Neural cell (in vitro differentiated cells): ENCODE measurements at regions not wholly inside any gene's neighbourhood (a gene's known extent, or its start where the extent isn't known, plus 50 kb on each side); places are given as distances from the start of the nearest gene placed in this dataset.
A peak's percentile ranks its signal among the peaks of the same experiment; 100 is the strongest.

Experiments
- H2AFZ ChIP-seq: fragments of 200-600, 300-800 bp; sonication (generic), shearing (Covaris generic); 2 replicates; pipeline ENCODE4 v1.6.0; 2014; ENCODE audit warnings: low read depth, mild to moderate bottlenecking, antibody characterized with exemption, low read length, moderate library complexity
- H3F3A ChIP-seq: fragments of 200-600 bp; shearing (Covaris generic); 2 replicates; pipeline ENCODE4 v1.6.1; 2016; ENCODE audit warnings: mild to moderate bottlenecking, moderate library complexity, mixed read lengths, antibody characterized with exemption, low read length; ENCODE audit not compliant: insufficient read depth, poor library complexity, severe bottlenecking
- H3K27ac ChIP-seq: fragments of 200-600, 300-800 bp; sonication (generic), shearing (Covaris generic); 2 replicates; pipeline ENCODE4 v1.5.1; 2014; ENCODE audit warnings: mild to moderate bottlenecking, low read length, moderate library complexity
- H3K27me3 ChIP-seq: fragments of 300-800, 200-600 bp; sonication (generic), shearing (Covaris generic); 2 replicates; pipeline ENCODE4 v1.6.0; 2014; ENCODE audit warnings: mild to moderate bottlenecking, low read depth, low read length, moderate library complexity; ENCODE audit not compliant: insufficient read depth
- H3K36me3 ChIP-seq: fragments of 300-800, 200-600 bp; sonication (generic), shearing (Covaris generic); 2 replicates; pipeline ENCODE4 v1.5.1; 2014; ENCODE audit warnings: mild to moderate bottlenecking, antibody characterized with exemption, low read length, moderate library complexity; ENCODE audit not compliant: insufficient read depth
- H3K4me2 ChIP-seq: fragments of 300-800, 200-600 bp; sonication (generic), shearing (Covaris generic); 2 replicates; pipeline ENCODE4 v1.6.0; 2014; ENCODE audit warnings: mild to moderate bottlenecking, low read length
- H3K4me3 ChIP-seq: fragments of 300-800, 200-600 bp; sonication (generic), shearing (Covaris generic); 2 replicates; pipeline ENCODE4 v1.5.1; 2014; ENCODE audit warnings: mild to moderate bottlenecking, low read length, moderate library complexity
- H3K79me2 ChIP-seq: fragments of 200-600 bp; shearing (Covaris generic); replicated peaks from 2 replicates; pipeline ENCODE4 v1.6.0; 2014; ENCODE audit warnings: mild to moderate bottlenecking, low read length, moderate library complexity; ENCODE audit not compliant: insufficient read depth
- H3K9ac ChIP-seq: fragments of 300-800, 200-600 bp; sonication (generic), shearing (Covaris generic); 2 replicates; pipeline ENCODE4 v1.6.1; 2016; ENCODE audit warnings: mild to moderate bottlenecking, low read length, mixed read lengths
- H3K9me2 ChIP-seq: fragments of 200-600 bp; shearing (Covaris generic); 2 replicates; pipeline ENCODE4 v1.6.1; 2016; ENCODE audit warnings: mild to moderate bottlenecking, low read length, mixed read lengths; ENCODE audit not compliant: insufficient read depth
- H3K9me3 ChIP-seq: fragments of 200-600, 300-800 bp; sonication (generic), shearing (Covaris generic); 2 replicates; pipeline ENCODE4 v1.6.1; 2016; ENCODE audit warnings: mild to moderate bottlenecking, mixed run types, low read length, moderate library complexity, mixed read lengths
- H4K20me1 ChIP-seq: fragments of 200-600 bp; shearing (Covaris generic); 2 replicates; pipeline ENCODE4 v1.6.1; 2016; ENCODE audit warnings: mild to moderate bottlenecking, mixed run types; ENCODE audit not compliant: insufficient read depth
- CTCF ChIP-seq: fragments of 450-650 bp; IDR thresholded peaks from 2 replicates; pipeline ENCODE4 v1.5.1; 2014; ENCODE audit warnings: antibody characterized with exemption, mild to moderate bottlenecking, moderate library complexity; ENCODE audit not compliant: poor library complexity, severe bottlenecking
- EP300 ChIP-seq: fragments of 450-650 bp; conservative IDR thresholded peaks from 2 replicates; pipeline ENCODE4 v1.6.1; 2014; ENCODE audit warnings: antibody characterized with exemption, mild to moderate bottlenecking, moderate library complexity; ENCODE audit not compliant: poor library complexity, severe bottlenecking
- EZH2 ChIP-seq: fragments of 200-600, 300-800 bp; shearing (Covaris generic), sonication (generic); IDR thresholded peaks from 2 replicates; pipeline ENCODE4 v1.6.1; 2014; ENCODE audit warnings: antibody characterized with exemption, low read length, borderline replicate concordance, mild to moderate bottlenecking; ENCODE audit not compliant: insufficient read depth, poor library complexity, severe bottlenecking
- MXI1 ChIP-seq: fragments of 450-650 bp; conservative IDR thresholded peaks from 2 replicates; pipeline ENCODE4 v1.6.1; 2014; ENCODE audit warnings: antibody characterized with exemption, mild to moderate bottlenecking; ENCODE audit not compliant: poor library complexity, severe bottlenecking
- POLR2AphosphoS5 ChIP-seq: IDR thresholded peaks from 2 replicates; pipeline ENCODE4 v1.6.1; 2012
- RAD21 ChIP-seq: fragments of 450-650 bp; conservative IDR thresholded peaks from 2 replicates; pipeline ENCODE4 v1.6.1; 2014; ENCODE audit warnings: antibody characterized with exemption, mild to moderate bottlenecking, moderate library complexity
- SMC3 ChIP-seq: fragments of 450-650 bp; conservative IDR thresholded peaks from 2 replicates; pipeline ENCODE4 v1.6.1; 2014; ENCODE audit warnings: antibody characterized with exemption, mild to moderate bottlenecking, moderate library complexity; ENCODE audit not compliant: poor library complexity
- TAF1 ChIP-seq: IDR thresholded peaks from 2 replicates; pipeline ENCODE4 v1.6.1; 2012; ENCODE audit warnings: low read depth
- TF ChIP-seq, protein P1 (sequence below): IDR thresholded peaks from 2 replicates; pipeline ENCODE4 v1.6.1; 2012; ENCODE audit warnings: borderline replicate concordance

DNA sequence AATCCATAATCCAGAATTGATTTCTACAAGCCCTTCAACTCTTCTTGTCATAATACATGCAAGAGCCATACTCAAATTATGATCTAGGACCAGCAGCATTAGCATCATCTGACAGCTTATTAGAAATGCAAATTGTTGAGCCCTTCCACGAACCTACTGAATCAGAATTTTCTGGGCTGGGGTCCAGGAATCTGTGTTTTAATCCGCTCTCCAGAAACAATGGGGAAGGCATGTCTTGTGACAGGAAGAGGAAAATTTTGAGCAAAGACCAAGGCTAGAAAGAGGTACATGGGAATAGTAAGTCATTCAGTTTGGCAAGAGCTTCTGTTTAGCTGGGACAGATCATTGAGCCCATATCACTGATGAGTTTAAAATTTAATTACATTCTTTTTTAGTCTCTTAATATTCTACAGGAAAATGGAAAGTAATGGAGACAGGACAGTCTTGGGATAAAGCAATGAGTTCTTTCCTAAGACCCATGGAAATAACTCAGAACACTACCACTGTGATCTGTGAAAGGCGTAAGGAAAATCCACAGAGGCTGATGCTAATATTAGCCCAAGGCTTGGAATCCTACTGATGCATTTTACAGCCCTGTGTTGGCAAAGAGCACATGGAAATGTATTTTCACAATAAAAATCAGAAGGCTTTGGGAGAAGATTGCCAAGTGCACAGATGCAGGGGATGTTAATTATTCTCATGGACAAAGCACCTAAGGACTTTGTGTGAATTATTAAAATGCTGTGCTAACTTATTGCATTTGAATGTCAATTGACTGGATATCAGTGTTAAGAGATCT is 73.7 kb upstream of the STK32A start:
- H3K9me2 ChIP-seq: no peaks in the 10 kb centered on the region
- no peaks in the 10 kb centered on the region for H3K79me2 ChIP-seq
- H2AFZ ChIP-seq: no peak overlapping the region
- no peaks in the 10 kb centered on the region for H3K9me3 ChIP-seq
- TF ChIP-seq, protein P1, sequence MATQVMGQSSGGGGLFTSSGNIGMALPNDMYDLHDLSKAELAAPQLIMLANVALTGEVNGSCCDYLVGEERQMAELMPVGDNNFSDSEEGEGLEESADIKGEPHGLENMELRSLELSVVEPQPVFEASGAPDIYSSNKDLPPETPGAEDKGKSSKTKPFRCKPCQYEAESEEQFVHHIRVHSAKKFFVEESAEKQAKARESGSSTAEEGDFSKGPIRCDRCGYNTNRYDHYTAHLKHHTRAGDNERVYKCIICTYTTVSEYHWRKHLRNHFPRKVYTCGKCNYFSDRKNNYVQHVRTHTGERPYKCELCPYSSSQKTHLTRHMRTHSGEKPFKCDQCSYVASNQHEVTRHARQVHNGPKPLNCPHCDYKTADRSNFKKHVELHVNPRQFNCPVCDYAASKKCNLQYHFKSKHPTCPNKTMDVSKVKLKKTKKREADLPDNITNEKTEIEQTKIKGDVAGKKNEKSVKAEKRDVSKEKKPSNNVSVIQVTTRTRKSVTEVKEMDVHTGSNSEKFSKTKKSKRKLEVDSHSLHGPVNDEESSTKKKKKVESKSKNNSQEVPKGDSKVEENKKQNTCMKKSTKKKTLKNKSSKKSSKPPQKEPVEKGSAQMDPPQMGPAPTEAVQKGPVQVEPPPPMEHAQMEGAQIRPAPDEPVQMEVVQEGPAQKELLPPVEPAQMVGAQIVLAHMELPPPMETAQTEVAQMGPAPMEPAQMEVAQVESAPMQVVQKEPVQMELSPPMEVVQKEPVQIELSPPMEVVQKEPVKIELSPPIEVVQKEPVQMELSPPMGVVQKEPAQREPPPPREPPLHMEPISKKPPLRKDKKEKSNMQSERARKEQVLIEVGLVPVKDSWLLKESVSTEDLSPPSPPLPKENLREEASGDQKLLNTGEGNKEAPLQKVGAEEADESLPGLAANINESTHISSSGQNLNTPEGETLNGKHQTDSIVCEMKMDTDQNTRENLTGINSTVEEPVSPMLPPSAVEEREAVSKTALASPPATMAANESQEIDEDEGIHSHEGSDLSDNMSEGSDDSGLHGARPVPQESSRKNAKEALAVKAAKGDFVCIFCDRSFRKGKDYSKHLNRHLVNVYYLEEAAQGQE: peak; percentile 42
- TF ChIP-seq RAD21 (no peak), MXI1 (no peak), EZH2 (no peak), EP300 (no peak), POLR2AphosphoS5 (no peak)
- H3K27me3 ChIP-seq: no peaks in the 10 kb centered on the region
- H3K4me3 ChIP-seq: no peak overlapping the region
- no peaks in the 10 kb centered on the region for H3K36me3 ChIP-seq
- no peaks in the 10 kb centered on the region for H3F3A ChIP-seq
- no peaks in the 10 kb centered on the region for H4K20me1 ChIP-seq
- no peak overlapping the region for H3K9ac ChIP-seq
- H3K4me2 ChIP-seq: no peak overlapping the region
- H3K27ac ChIP-seq: no peak overlapping the region

DNA sequence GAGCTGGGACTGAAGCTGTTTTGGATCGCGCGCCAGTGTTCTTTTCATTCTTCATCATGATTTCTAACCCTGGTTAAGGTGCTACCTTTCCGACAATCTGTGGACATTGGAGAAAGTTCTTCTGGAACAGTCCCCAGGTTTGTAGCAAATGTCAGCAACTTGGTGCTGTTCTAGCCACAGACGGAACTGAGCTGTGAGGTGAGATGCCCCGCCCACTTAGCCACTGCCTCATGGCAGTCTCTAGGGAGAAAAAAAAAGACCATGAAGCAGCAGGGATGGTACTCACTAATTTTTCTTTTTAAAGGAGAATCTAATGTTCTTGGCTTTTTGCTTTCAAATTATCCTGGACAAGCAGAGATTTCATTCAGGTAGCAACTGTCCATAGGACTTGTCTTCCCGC is 72.1 kb upstream of the STK32A start:
- Histone ChIP-seq H3K4me3 (no peak overlapping the region), H3K9me3 (no peaks in the 10 kb centered on the region), H3K9ac (no peak overlapping the region), H3K79me2 (no peaks in the 10 kb centered on the region), H3K36me3 (no peaks in the 10 kb centered on the region), H3K27me3 (no peaks in the 10 kb centered on the region), H3K9me2 (no peaks in the 10 kb centered on the region), H3F3A (no peaks in the 10 kb centered on the region), H3K27ac (no peak overlapping the region), H3K4me2 (no peak overlapping the region), H2AFZ (no peak overlapping the region), H4K20me1 (no peaks in the 10 kb centered on the region)
- TF ChIP-seq TAF1 (no peak), EZH2 (no peak), SMC3 (no peak), EP300 (no peak), CTCF (no peak), POLR2AphosphoS5 (no peak), MXI1 (no peak), RAD21 (no peak)
- TF ChIP-seq, protein P1: no peak
